Head of caudate nucleus (tissue), 42 donors: ENCODE measurements at regions not wholly inside any gene's neighbourhood (a gene's known extent, or its start where the extent isn't known, plus 50 kb on each side); places are given as distances from the start of the nearest gene placed in this dataset.
A peak's percentile ranks its signal among the peaks of the same experiment; 100 is the strongest.
"Not testable (repeated sequence)": the region's sequence is repeated elsewhere in the genome, so short reads cannot be mapped to it uniquely, and the experiment has no call there.

Source experiments
- DNase-seq, 42 donors: peaks; one replicate each; pipeline versions ENCODE4 v3.0.0 to v3.0.0-alpha.2; 2020 to 2021; ENCODE audit warnings: mixed read lengths in 7 of 42
- intact Hi-C: fragments of 100-400 bp; cut with DNase I; formaldehyde crosslinking; loops from one replicate; pipeline ENCODE4 v1.15.0; 2022

DNA sequence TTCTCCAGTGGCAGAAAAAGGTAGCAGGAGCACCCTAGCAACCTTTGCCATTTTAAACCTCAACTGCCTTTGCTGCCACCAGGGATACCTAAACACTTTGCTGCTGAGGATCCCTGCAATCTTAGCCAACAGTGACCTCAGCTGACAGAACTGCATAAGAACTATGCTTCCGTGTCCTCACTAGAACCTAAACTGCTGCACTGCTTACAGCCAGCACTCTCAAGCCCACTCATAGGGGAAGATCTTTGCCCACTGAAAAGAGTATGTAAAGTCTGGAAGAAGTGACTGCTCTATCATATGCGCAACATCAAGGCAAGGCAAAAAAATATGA, 270.0 kb upstream of the PCDH20 start:
- DNase-seq = peak in 20 of 42 donors; percentile 3 to 55 (median 22)
- intact Hi-C loops = no loop called here

DNA sequence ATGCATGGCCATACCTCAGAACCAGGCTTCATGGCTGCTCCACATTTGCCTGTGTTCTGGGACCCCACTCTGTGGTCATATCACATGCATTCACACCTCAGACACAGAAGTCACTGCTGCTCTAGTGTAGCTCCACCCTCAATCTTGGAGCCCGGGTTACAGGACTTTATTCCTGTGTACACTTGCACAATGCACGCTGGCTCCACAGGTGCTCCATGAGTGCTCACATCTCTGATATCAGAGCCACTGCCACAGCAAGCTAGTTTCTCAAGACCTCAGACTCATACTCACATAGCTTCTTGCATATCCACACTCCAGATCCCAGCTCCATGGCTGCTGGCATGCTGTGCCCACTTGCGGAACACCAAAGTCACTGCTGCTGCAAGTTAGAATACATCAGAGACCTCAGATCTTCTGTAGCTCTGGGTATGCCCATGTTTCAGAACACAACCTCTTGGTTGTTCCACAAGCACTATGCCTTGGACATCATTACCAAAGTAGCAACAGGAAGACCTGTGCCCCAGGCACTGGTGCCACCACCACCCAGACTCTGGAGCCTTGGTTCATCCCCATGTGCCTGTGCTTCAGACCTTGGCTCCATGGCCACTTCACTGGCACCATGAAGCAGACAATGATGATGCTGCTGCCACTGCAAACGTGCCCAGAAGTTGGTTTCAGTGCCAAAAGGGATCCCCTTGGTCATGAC, 269.5 kb upstream of the PCDH20 start:
- intact Hi-C loops = no loop called here
- no peak for DNase-seq

DNA sequence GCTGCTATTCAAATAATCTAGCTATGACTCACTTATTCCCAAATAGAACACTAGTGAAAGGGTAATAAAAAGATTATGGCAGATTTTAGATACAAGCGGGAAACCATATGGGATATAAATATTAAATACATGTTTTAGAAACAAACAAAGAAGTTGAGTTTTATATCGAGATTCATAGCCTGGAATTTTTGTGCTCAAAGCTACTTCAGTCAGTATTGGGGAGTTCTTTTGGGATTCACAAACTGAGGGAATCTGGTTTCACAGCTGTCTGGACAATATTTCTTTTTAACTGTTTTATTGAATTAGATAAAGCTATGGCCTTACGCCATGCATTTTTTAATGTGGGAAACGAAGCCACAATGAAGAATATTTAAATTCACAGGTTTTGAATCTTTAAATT, 257.1 kb upstream of the PCDH20 start:
- intact Hi-C loops = no loop called here
- DNase-seq = no peak

DNA sequence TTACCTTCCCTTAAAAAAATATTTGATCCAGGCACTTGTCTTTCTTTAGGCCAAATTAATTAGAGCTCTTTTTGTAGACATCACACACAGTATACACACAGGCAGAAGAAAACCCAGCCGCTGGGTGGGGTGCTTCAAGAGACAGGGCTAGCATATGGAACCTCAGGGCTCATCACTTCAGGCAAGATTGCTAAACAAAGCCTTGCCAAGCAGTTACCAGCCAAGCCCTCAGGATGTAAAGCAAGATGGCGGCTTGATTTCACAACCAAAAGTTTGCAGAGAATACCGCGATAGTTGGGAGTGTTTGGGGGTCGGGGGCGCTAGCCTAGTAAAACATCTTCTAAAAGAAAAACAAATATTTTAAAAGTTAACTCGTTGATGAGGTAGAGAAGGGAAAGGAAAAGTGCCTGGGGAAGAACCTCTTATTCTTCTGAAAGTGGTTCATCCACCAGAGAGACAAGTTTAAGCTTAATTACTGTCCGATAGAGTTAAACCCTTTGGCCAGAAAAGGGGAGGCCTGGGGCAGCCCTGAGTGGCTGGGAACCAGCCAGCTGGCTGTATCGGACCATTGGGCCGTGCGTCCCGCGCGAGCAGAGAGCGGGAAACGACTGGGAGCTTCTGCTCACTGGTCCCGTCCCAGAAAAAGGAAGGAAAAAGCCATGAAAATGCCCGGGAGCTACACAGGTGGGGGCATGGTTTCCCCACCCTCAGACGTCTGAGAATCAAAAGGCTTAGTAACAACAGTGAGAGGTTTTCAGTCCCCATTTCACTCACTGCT, 254.9 kb upstream of the PCDH20 start:
- DNase-seq = no peak
- intact Hi-C loops = no loop called here

DNA sequence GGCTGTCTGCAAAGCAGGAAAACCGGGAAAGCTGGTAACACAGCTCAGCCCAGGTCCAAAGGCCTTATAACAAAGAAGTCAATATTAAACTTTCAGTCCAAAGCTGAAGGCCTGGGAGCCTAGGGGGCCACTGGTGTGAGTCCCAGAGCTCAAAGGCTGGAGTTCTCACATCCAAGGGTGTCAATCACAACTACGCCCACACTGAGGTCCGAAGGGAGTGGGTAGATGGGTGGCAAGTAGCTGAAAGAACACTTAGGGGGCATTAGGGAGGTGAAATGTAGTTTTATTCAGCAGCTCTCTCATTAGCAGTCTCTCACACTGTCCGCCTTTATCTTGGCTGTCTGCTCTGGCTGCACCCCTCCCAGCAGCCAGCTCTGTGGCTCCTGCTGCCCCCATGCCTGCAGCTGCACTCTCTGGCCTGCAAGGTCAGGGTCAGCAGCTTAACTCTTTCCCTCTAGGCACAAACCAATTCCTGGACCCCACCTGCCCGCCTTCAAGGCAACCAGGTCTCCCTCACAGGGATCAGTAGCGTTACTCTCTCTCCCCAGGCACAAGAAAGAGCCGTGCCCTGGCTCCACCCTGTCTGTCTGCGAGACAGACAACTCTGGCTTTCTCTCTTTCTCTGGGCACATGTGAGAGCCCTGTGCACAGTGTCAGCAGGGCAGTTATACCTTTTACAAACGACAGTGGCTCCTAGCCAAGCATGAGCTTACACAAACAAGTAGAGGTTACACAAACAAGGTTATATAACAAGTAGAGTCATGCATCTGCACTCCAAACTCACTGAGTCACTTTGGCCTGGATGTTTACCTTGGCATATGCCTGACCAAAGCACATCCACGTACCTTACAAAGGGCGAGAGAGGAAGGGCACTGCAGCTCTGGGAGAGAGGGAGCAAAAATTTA, 249.4 kb upstream of the PCDH20 start:
- no peak for DNase-seq
- intact Hi-C loops = no loop called here

DNA sequence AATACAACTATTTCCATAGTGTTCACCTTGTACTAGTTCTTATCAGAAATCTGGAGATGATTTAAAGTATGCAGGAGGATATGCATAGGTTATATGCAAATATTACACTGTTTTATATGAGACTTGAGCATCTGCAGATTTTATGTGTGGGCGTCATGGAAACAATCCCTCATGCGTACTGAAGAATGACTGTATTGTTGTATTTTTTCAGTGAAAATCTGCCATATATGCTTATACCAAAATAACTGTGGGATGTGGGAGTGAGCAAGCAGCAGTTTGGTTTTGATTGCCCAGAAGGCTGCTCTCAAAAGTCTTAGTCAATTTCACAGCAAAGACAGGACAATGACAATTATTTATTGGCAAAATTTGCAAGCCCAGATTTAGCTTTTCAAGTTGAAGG, 238.8 kb upstream of the PCDH20 start:
- DNase-seq = no peak
- intact Hi-C loops = no loop called here

DNA sequence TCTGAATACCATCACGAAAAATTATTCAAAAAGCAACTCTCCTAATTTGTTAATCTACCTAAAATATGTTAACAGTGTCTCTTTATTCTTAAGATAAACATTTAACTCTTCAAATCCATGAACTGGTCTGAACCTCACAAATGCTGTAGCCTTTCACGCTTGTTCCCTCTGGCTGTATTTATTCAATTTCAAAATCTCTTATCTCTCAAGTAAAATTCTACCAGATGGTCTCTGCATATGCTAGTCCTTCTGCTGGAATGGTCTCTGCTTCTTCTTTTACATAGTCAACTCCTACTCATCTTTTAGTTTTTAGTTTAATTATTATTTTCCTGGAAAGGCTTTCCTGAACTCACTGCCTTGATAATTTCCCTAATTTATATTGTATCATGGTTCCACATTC, 232.9 kb upstream of the PCDH20 start:
- DNase-seq = no peak
- intact Hi-C loops = no loop called here

DNA sequence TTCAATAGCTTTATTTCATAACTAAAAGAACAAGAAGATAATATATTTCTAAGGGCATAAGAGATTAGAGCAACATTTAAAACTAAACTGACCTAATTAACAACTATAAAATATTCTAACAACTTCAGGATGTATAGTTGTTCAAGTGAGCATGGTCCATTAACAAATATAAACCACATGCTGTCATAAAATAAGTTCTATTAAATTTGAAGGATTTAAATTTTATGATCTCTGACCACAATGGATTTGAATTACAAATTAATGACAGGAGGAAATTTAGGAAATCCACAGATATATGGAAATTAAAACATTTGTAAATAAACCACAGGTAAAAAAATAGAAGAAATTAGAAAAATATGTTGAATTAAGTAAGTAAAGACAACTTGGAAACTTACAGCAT, 196.5 kb upstream of the PCDH20 start:
- no peak for DNase-seq
- intact Hi-C loops = no loop called here

DNA sequence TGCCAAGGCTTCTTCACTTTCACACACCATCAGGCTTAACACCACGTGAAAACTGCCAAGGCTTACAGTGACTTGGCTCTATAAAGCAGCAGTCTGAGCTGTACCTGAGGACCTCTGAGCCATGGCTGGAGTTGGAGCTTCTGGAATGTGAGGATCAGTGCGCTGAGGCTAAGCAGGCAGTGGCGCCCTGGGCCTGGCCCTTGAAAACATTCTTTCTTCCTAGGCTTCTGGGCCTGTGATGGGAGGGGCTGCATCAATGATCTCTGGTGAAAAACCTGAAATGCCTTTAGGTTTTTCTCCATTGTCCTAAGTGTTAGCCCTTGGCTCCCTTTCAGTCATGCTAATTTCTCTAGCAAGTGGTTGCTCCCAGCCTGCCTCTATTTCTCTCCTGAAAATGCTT, 192.5 kb upstream of the PCDH20 start:
- intact Hi-C loops = no loop called here
- DNase-seq = no peak

DNA sequence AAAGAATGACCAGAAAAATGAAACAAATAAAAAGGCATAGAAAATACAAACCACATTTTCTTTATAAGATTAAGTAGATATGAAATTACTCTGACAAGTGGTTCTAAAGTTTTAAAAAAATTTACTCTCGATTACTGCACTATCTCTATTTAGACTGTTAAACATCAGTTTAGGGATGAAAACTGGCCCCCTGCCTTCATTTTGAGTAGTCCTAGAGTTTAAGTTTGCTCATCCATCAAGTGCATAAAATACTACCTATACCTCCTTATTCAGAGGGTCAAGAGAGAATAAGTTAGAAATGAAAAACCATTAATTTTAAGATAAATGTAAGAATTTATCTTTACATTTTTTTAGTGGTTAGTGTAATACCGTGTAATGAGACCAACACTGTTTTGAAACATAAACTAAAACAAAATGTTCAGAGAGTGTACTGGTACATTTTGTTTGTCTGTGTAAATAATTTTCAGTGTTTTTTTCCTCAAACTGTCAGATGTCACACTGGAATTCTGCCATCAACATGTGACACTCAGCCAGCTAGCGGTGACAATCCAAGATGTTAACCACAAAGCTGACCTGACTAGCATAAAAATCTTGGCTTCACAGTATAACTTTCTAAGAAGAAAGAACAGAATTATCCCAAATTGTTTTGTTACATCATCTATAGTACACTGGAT, 184.8 kb upstream of the PCDH20 start:
- DNase-seq = peak in 29 of 42 donors; percentile 1 to 76 (median 31)

DNA sequence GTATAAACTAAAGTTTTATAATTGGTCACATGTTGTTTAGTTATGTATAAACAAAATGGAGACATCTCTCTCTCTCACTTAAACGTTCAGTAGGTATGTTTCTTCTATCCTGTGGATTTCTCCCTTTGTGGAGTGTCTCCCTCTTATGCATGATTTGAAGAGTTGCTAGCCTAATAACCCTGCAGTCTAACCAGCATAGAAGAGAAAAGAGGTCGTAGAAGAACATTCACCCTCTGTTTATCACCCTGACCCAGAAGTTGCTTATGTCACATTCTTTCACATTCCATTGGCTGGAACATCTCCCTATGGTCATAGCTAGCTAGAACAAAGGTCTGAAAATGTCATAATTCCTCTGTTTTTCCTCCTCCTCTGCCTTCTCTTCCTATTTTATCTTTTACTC, 176.8 kb upstream of the PCDH20 start:
- no peak for DNase-seq
- intact Hi-C loops = no loop called here

More for the DNA sequence above, 184.8 kb upstream of the PCDH20 start:
- intact Hi-C loops = no loop called here

DNA sequence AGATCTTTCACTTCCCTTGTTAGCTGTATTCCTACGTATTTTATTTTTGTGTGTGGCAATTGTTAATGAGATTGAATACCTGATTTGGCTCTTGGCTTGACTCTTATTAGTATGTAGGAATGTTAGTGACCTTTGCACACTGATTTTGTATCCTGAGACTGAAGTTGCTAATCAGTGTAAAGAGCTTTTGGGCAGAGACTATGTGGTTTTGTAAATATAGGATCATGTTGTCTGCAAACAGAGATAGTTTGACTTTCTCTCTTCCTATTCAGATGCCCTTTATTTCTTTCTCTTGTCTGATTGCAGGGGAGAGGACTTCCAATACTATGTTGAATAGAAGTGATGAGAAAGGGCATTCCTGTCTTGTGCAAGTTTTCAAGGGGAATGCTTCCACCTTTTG, 160.3 kb upstream of the PCDH20 start:
- no peak for DNase-seq
- intact Hi-C loops = no loop called here

DNA sequence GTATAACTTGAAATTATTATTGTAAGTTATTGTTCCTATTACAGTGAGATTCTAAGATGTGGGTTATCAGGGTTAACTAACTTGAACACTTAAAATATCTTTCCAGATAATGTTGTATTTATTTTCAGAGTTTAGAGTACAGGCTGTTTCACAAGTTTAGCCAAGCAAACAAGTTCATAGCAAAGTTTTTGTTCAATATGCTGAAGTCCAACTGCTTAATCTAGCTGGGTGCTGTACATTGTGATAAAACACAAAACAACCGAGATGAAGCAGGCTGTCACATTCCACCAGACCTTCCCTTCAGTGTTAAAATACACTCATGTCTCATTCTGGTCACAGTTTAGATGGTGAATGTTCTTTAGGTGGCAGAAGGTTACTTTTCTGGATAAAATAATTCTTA, 148.0 kb upstream of the PCDH20 start:
- DNase-seq = no peak
- intact Hi-C loops = no loop called here

DNA sequence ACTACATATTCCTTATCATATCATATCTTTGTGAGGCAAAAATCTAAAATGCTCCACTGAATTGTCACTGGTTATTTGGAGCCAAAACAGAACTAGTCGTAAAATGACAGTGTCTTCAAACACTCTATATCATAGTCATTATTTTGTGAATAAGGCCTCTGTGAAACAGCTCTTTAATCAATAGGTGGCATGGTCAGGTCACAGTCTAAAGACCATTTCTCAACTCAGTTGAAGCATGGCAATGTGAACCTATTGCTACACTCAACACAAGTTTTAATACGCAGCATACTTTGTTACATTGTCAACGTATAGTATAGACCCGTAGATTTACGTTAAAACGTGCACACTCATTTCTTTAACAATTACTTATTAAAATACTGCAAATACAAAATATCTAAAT, 131.3 kb upstream of the PCDH20 start:
- DNase-seq = no peak
- intact Hi-C loops = no loop called here

DNA sequence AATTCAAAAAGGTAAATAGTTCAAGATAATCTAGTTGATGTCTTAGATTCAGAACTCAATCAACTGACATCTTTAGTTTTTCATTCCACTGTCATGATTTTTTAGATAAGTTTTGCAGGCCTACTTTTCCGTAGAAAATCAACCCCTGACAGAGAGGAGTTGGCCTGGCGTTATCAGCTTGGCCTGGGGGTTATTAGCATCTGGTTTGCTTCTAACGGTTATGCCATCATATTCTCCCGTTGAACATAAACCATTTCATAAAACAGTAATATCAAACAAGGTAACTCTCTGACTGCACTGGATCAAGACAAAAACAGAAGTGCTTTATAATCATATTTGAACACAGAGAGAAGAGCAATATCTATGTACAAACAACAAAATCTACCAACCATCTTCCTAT, 130.8 kb upstream of the PCDH20 start:
- intact Hi-C loops = no loop called here
- DNase-seq = no peak

DNA sequence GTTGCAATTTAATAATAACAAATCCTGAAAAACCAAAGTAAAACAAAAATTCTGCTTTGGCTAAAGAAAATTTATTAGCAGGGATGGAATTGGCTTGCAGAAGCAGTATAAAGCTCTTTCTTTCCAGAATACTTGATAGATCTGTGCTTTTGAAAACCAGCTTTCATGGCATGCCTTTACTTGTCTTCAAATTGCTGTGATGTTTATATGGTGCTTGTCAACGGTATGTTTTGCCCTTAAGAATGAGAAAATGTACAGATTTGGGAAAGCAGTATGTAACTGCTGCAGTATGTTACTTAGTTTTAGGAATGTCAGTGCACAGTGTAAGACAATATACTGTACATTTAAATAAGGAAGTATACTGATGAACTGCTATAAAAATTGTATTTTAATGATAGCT, 120.8 kb upstream of the PCDH20 start:
- intact Hi-C loops = no loop called here
- no peak for DNase-seq

DNA sequence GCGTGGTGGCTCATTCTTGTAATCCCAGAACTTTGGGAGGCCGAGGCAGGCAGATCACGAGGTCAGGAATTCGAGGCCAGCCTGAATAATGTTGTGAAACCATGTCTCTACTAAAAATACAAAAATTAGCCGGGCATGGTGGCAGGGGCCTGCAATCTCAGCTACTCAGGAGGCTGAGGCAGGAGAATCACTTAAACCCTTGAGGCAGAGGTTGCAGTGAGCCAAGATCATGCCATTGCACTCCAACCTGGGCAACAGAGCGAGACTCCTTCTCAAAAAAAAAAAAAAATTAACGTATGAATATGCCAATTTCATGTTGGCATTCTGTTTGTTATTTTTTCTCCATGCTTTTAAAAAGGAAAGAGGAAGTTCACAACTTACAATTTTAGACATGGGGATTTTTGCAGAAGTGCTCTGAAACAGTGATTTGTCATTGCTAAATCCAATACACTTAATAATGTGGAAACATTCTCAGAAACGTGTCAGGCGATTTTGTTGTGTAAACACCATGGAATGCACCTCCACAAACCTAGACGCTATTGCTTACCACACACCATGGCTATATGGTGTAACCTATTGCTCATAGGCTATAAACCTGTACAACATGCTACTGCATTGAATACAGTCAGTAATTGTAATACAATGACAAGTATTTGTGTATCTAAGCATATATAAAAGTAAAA, 115.9 kb upstream of the PCDH20 start:
- no peak for DNase-seq
- intact Hi-C loops = no loop called here

DNA sequence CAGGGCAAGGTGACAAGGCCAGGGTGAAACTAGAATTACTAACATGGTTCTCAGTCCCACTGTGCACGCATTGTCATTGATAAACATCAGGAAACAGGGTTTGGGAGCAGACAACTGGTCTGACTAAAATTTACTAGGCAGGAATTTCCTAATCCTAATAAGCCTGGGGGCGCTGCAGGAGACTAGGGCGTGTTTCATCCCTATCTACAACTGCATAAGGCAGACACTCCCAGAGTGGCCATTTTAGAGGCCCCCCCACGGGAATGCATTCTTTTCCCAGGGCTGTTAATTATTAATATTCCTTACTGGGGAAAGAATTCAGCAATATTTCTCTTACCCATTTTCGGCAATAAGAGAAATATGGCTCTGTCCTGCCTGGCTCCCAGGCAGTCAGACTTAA, 103.6 kb upstream of the PCDH20 start:
- DNase-seq, intact Hi-C loops: not testable (repeated sequence)

DNA sequence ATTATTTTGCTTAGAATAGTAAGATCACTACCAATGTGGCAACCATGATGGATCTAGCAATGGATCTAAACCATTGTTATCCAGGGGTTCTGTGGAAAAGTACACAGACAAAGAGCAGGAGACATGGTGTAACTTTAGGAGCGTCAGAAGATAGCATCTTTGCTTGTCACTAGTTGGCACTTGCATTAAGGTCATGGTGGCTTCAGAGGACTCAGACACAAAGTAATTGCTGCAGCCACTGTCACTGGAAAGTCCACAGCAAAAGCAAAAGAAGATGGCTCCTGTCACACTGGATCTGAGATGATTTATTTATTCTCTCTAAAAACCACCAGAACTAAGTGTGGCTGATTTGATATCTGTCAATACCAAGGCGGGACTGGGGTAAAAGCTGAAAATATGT, 93.3 kb upstream of the PCDH20 start:
- intact Hi-C loops = no loop called here

More for the DNA sequence above, 93.3 kb upstream of the PCDH20 start:
- DNase-seq = no peak
